ENCODE measurements at regions not wholly inside any gene's neighbourhood (a gene's known extent, or its start where the extent isn't known, plus 50 kb on each side); places are given as distances from the start of the nearest gene placed in this dataset.

DNA sequence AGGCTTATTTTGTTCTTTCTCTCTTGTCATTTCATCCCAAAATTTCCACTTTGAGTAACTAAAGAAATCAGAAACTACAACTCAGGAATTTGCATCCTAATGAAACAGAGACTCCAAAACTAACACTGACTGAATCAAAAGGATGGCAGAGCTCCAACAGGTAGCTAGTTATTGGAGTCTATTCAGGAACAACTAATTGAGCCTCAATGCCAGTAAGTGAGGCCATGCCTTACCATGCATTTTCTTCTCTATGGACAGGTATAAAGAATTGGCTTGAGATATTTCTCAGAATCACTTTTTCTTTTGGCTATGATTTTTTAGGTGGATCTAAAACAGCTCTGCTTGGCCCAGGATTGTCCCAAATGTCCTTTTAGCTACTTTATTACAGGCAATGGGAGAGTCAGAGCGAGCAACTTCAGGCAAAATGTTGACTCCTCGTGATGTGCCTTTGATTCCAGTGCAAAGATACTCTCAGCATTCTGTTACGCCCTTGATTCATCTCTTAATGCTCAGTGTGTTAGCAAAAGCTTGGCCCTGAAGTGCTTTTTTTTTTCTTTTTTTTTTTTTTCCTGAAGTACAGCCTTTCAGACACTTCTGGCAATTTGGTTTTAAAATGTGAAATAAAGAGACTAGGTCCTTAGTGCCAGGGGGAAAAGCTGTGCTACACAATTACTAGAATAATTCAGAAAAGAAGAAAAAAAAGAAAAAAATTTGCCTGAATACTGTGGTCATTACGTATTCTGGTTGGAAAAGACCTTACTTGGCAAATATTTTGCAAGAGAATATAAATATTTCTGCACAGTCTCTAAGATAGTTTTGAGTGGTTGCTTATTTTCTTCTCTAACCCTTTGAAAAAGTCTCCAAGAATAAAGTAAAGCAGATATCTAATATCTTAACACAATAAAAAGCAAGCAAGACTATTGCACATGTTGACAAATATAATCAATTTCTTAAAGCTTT, 423.7 kb downstream of the ANXA1 start:
- TF ChIP-seq, protein P1, sequence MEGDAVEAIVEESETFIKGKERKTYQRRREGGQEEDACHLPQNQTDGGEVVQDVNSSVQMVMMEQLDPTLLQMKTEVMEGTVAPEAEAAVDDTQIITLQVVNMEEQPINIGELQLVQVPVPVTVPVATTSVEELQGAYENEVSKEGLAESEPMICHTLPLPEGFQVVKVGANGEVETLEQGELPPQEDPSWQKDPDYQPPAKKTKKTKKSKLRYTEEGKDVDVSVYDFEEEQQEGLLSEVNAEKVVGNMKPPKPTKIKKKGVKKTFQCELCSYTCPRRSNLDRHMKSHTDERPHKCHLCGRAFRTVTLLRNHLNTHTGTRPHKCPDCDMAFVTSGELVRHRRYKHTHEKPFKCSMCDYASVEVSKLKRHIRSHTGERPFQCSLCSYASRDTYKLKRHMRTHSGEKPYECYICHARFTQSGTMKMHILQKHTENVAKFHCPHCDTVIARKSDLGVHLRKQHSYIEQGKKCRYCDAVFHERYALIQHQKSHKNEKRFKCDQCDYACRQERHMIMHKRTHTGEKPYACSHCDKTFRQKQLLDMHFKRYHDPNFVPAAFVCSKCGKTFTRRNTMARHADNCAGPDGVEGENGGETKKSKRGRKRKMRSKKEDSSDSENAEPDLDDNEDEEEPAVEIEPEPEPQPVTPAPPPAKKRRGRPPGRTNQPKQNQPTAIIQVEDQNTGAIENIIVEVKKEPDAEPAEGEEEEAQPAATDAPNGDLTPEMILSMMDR (IDR thresholded peaks at IDR 0.05) = no peak
- TF ChIP-seq FOSL2 (IDR thresholded peaks at IDR 0.05; ENCODE audit: borderline replicate concordance, low read depth) (no peak), ELF1 (IDR thresholded peaks at IDR 0.05) (no peak), TAF1 (IDR thresholded peaks at IDR 0.05; ENCODE audit: borderline replicate concordance, low read depth, low read length) (no peak), POLR2AphosphoS5 (IDR thresholded peaks at IDR 0.05; ENCODE audit: low read depth, low read length) (no peak), EZH2phosphoT487 (IDR thresholded peaks at IDR 0.05; ENCODE audit: borderline replicate concordance, low read depth) (no peak), RFX5 (IDR thresholded peaks at IDR 0.05; ENCODE audit: low read length) (no peak), EP300 (IDR thresholded peaks at IDR 0.05; ENCODE audit: borderline replicate concordance in 1 of 2, low read depth in 1 of 2, low read length in 1 of 2) (no peak)
- TF ChIP-seq, protein P2, sequence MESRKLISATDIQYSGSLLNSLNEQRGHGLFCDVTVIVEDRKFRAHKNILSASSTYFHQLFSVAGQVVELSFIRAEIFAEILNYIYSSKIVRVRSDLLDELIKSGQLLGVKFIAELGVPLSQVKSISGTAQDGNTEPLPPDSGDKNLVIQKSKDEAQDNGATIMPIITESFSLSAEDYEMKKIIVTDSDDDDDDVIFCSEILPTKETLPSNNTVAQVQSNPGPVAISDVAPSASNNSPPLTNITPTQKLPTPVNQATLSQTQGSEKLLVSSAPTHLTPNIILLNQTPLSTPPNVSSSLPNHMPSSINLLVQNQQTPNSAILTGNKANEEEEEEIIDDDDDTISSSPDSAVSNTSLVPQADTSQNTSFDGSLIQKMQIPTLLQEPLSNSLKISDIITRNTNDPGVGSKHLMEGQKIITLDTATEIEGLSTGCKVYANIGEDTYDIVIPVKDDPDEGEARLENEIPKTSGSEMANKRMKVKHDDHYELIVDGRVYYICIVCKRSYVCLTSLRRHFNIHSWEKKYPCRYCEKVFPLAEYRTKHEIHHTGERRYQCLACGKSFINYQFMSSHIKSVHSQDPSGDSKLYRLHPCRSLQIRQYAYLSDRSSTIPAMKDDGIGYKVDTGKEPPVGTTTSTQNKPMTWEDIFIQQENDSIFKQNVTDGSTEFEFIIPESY (IDR thresholded peaks at IDR 0.05; ENCODE audit: borderline replicate concordance, low read depth) = no peak
- TF ChIP-seq, protein P3, sequence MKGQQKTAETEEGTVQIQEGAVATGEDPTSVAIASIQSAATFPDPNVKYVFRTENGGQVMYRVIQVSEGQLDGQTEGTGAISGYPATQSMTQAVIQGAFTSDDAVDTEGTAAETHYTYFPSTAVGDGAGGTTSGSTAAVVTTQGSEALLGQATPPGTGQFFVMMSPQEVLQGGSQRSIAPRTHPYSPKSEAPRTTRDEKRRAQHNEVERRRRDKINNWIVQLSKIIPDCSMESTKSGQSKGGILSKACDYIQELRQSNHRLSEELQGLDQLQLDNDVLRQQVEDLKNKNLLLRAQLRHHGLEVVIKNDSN (IDR thresholded peaks at IDR 0.05; ENCODE audit: borderline replicate concordance, low read depth) = no peak

Measured in SK-N-SH (cell line).